GM10266 (cell line): ENCODE measurements at regions not wholly inside any gene's neighbourhood (a gene's known extent, or its start where the extent isn't known, plus 50 kb on each side); places are given as distances from the start of the nearest gene placed in this dataset.
"Not testable (repeated sequence)": the region's sequence is repeated elsewhere in the genome, so short reads cannot be mapped to it uniquely, and the experiment has no call there.

Source experiments
- DNase-seq: peaks from one replicate; pipeline ENCODE4 v3.0.0; 2012; ENCODE audit errors: extremely low spot score
- CTCF ChIP-seq: IDR thresholded peaks from 2 replicates; pipeline ENCODE4 v1.5.1; 2012; ENCODE audit warnings: mild to moderate bottlenecking, low read depth; ENCODE audit not compliant: control insufficient read depth, insufficient read depth; ENCODE audit errors: missing control alignments

GRCh38 chr1:14429577-14429976 is 168.9 kb upstream of the KAZN start:
- no peak for TF ChIP-seq CTCF
- DNase-seq, result no peak

- DNase-seq, result not testable (repeated sequence)
These were observed 165.8 kb upstream of the KAZN start for GRCh38 chr1:14432728-14433127.

DNA sequence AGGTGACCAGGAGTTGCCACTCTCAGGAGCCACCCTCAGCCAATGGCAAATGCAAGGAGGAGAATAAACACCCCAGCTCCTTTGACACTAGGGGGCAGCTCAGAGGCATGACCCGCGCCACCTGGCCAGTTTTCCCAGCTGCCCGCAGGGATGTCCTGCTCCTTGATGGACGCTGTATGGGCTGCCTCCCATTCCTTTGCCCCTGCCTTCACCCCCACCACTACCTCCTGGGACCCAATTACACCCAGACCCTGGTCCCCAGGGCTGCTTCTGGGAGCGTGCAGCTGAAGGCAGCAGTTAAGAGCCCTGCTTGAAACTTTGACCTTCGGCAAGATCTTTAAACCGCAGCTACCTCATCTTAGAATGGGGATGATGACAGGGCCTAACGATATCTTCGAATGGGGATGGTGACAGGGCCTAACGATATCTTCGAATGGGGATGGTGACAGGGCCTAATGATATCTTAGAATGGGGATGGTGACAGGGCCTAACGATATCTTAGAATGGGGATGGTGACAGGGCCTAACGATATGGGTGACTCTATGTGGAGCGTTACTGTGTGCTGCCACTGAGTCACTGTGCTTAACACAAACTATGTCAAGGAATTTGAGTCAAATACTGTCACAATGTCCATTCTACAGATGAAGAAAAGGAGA is 163.0 kb upstream of the KAZN start:
- peak; percentile 4 for TF ChIP-seq CTCF
- DNase-seq, result no peak

DNA sequence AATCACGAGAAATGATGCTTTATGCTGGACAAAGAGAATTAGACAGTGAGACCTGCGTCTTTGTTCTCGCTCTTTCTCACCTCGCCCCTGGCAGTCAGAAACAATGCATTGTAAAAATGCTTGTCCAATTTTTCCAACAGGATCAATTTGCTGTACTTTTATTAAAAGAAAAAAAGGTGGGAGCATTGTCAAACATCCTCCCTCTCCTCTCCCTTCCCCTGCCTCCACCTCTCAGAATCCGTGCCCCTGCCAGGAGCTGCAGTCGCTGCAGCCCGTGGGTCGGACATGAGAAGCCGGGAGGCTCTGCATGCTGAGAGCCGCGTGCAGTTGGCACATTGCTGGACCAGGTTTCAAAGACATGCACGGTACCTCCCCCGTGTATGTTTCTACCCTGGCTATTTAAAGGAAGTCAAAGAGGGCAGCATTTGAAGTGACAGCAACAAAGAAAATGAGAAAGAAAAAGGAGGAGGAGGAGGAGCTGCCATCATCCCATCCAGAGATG is 161.0 kb upstream of the KAZN start:
- no peak for TF ChIP-seq CTCF
- DNase-seq, result no peak

DNA sequence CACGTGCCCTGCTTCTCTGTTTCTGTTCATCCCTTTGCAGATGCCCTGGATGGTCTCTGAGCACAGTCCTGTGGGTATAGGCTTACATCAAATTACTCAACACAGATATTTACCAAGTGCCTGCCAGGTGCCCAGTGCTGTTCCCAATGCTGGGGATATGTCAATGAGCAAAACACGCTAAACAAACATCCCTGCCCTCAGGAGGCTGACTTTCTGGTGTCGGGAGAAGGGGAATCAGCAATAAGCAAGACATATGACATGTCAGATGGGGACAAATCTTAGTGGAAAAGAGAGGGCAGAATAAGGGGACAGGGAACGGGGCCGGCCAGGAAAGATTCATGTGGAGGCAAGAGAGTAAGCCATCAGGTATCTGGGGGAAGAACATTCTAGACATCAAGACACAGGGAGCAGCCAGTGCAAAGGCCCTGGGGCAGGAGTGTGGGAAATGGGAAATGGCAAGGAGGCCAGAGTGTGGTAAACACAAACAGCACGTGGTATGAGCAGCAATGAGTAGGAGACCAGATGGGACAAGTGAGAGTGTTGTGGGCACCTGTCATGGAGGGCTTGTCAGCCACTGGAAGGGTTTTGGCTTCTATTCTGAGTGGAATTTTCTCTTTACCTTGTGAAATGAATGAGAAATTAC is 160.2 kb upstream of the KAZN start:
- DNase-seq, result no peak
- no peak for TF ChIP-seq CTCF

DNA sequence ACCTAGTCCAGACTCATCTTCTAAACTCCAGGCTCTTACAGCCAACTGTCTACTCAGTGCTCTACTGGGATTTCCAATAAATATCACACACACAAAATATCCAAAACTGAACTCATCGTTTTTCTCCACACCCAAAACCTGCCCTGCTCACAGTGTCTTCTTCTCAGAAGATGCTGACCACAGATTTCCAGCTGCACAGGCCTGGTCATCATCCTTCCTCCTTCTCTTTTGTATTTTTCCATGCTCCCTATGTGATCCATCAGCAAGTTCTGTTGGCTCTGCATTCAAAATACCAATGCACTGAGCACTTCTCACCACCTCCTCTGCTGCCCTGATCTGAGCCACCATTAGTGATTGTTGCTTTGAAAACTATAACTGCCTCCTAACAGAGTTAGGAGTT is 159.5 kb upstream of the KAZN start:
- TF ChIP-seq CTCF, result no peak
- no peak for DNase-seq

DNA sequence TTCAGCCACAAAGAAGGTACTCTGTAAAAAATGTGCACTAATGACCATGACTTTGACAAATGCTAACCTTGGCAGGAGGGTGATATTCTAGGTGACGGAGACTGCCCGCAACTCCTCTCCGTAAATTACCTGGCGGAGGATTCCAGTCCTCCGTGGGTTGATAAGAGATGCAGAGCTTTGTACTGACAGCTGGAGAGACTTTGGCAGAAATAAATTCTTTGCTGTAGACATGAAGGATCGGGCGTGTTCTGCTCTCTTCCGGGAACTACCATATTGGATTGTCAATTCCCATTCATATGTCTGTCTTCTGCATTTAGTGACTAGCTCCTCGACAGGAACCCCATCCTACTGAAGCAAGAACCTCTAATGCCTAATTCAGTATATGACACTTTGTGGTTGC is 158.3 kb upstream of the KAZN start:
- no peak for DNase-seq
- TF ChIP-seq CTCF, result no peak
